ENCODE measurements at regions not wholly inside any gene's neighbourhood (a gene's known extent, or its start where the extent isn't known, plus 50 kb on each side); places are given as distances from the start of the nearest gene placed in this dataset.
"Not testable (repeated sequence)": the region's sequence is repeated elsewhere in the genome, so short reads cannot be mapped to it uniquely, and the experiment has no call there.

DNA sequence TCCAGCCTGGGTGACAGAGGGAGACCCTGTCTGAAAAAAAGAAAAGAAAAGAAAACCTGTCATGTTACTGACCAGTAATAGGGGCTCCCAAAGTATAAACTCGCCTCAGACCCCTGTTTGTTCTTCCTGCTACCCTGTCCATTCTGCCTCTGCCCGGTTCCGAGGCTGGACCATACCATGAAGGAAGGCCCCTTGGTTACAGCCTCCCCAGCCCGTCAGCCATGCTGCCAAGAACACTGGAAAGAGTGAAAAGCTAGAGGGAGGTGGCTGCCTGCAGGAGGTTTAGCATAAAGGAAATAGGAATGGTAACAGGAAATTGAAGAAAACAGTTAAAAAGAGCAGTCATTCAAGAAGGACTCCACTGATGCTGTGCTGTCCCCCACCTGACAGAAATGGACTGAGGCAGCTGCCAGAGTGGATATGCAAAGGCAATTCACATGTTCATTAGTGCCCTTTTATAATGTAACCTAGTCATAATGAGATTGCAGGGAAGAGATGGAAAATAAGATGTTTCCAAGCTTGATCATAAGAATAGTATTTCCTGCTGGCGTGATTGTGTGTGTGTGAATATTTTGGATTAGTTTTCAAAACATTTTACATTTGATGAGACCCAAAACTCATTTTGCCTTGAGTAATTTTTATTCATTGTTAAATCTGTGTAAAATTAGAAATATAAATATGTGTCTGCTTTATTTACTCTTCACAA is 102.6 kb downstream of the GOSR1 start:
- DNase-seq, result no peak

DNA sequence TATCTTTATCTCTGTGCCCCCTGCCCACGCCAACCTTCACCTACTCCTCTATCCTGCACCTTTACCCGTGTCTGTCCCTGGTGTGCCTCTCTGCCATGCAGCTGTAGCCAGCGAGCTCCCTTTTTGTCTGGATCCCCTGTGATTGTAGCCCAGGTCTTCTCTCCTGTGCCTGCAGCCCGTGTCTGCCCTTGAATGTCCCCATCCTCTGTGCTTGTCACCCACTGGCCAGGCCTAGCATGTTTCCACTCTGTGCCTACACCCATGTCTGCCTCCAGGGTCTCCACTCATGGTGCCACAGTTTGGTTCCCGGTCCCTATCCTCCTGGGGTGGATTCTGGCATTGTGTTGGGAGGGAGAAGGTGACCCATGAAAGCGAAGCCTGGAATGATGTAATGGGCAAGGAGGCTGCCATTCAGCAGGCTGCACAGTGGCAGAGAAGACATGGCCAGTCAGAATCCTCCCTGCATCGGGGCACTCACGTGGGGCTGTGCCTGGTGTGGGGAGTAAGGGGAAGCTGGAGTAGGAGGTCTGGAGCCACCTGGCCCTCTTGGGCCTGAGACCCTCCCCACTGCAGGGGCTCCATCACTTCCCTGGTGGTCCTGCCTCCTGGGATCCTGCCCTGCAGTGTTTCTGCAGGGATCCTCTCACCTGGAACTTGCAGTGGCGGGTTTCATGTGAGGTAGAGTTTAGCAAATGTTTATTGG is 101.0 kb downstream of the GOSR1 start:
- not testable (repeated sequence) for DNase-seq
